ENCODE measurements at regions not wholly inside any gene's neighbourhood (a gene's known extent, or its start where the extent isn't known, plus 50 kb on each side); places are given as distances from the start of the nearest gene placed in this dataset.
"Not testable (repeated sequence)": the region's sequence is repeated elsewhere in the genome, so short reads cannot be mapped to it uniquely, and the experiment has no call there.

- Histone ChIP-seq H3K4me3 (no peak overlapping the region), H3K27me3 (ENCODE audit: low read depth) (no peaks in the 10 kb centered on the region), H3K27ac (replicated peaks) (no peak overlapping the region), H3K36me3 (no peaks in the 10 kb centered on the region), H3K9me3 (replicated peaks) (no peaks in the 10 kb centered on the region), H3K4me1 (peaks cover 7% of the 10 kb centered on the region)
- intact Hi-C loops (cut with micrococcal nuclease), result no loop called here
- TF ChIP-seq, protein P1, sequence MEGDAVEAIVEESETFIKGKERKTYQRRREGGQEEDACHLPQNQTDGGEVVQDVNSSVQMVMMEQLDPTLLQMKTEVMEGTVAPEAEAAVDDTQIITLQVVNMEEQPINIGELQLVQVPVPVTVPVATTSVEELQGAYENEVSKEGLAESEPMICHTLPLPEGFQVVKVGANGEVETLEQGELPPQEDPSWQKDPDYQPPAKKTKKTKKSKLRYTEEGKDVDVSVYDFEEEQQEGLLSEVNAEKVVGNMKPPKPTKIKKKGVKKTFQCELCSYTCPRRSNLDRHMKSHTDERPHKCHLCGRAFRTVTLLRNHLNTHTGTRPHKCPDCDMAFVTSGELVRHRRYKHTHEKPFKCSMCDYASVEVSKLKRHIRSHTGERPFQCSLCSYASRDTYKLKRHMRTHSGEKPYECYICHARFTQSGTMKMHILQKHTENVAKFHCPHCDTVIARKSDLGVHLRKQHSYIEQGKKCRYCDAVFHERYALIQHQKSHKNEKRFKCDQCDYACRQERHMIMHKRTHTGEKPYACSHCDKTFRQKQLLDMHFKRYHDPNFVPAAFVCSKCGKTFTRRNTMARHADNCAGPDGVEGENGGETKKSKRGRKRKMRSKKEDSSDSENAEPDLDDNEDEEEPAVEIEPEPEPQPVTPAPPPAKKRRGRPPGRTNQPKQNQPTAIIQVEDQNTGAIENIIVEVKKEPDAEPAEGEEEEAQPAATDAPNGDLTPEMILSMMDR (IDR thresholded peaks at IDR 0.05; ENCODE audit: borderline replicate concordance), result no peak
- DNase-seq, result no peak
Measured at GRCh38 chrX:40240844-40241243, 143.1 kb upstream of the BCOR start.

GRCh38 chrX:40237731-40238178 is 140.0 kb upstream of the BCOR start:
- TF ChIP-seq, protein P1 (IDR thresholded peaks at IDR 0.05; ENCODE audit: borderline replicate concordance), result no peak
- intact Hi-C loops (cut with micrococcal nuclease), result no loop called here
- no peak for DNase-seq
- Histone ChIP-seq H3K27me3 (ENCODE audit: low read depth) (no peaks in the 10 kb centered on the region), H3K36me3 (no peaks in the 10 kb centered on the region), H3K4me1 (no peaks in the 10 kb centered on the region), H3K4me3 (no peak overlapping the region), H3K27ac (replicated peaks) (no peak overlapping the region), H3K9me3 (replicated peaks) (no peaks in the 10 kb centered on the region)

DNA sequence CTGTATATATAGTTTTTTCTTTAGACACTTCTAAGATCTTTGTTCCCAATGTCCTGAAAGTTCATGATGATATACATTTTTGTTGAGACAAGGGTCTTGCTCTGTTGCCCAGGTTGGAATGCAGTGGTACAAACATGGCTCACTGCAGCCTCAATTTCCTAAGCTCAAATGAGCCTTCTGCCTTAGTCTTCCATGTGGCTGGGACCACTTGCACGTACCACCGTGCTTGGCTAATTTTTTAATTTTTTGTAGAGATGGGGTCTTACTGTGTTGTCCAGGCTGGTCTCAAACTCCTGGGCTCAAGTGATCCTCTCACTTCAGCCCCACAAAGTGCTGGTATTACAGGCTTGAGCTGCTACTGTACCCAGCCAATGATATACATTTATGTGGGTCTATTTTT is 132.9 kb upstream of the BCOR start:
- no peaks in the 10 kb centered on the region for H3K4me1 ChIP-seq
- H3K4me3 ChIP-seq, result no peak overlapping the region
- H3K36me3 ChIP-seq, result no peaks in the 10 kb centered on the region
- H3K27me3 ChIP-seq (ENCODE audit: low read depth), result no peaks in the 10 kb centered on the region
- DNase-seq, result no peak
- intact Hi-C loops (cut with micrococcal nuclease), result no loop called here
- no peak overlapping the region for H3K27ac ChIP-seq (replicated peaks)
- no peaks in the 10 kb centered on the region for H3K9me3 ChIP-seq (replicated peaks)
- TF ChIP-seq, protein P1 (IDR thresholded peaks at IDR 0.05; ENCODE audit: borderline replicate concordance), result no peak

DNA sequence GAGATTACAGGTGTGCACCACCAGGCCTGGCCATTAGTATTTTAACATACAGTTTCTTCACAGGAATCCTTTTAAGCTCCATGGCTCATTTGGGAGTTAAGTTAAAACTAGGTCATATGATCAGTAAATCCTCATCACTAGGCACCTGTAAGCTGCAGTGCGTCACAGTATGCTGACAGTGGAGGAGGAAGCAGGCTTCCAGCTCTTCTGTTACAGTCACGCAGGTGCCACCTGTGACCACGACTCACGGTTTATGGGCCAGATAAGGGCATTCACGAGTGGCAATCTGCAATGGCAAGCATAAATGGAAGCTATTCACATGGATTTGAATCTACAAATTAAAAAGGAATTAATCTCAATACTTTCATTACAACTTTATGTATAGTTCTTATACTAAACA is 129.4 kb upstream of the BCOR start:
- H3K36me3 ChIP-seq, result no peaks in the 10 kb centered on the region
- peaks cover 4% of the 10 kb centered on the region for H3K9me3 ChIP-seq (replicated peaks)
- H3K4me1 ChIP-seq, result no peaks in the 10 kb centered on the region
- no peak overlapping the region for H3K4me3 ChIP-seq
- intact Hi-C loops (cut with micrococcal nuclease), result no loop called here
- H3K27me3 ChIP-seq (ENCODE audit: low read depth), result no peaks in the 10 kb centered on the region
- no peak overlapping the region for H3K27ac ChIP-seq (replicated peaks)
- TF ChIP-seq, protein P1 (IDR thresholded peaks at IDR 0.05; ENCODE audit: borderline replicate concordance), result no peak
- no peak for DNase-seq

GRCh38 chrX:40224658-40225057 is 126.9 kb upstream of the BCOR start:
- TF ChIP-seq, protein P1 (IDR thresholded peaks at IDR 0.05; ENCODE audit: borderline replicate concordance), result no peak
- Histone ChIP-seq H3K4me1 (no peaks in the 10 kb centered on the region), H3K4me3 (no peak overlapping the region), H3K36me3 (no peaks in the 10 kb centered on the region), H3K27ac (replicated peaks) (no peak overlapping the region), H3K27me3 (ENCODE audit: low read depth) (no peaks in the 10 kb centered on the region), H3K9me3 (replicated peaks) (peaks cover 8% of the 10 kb centered on the region)
- no peak for DNase-seq
- intact Hi-C loops (cut with micrococcal nuclease), result no loop called here

- H3K9me3 ChIP-seq (replicated peaks); H3K36me3 ChIP-seq; H3K27me3 ChIP-seq (ENCODE audit: low read depth); DNase-seq; intact Hi-C loops (cut with micrococcal nuclease); H3K4me1 ChIP-seq; H3K4me3 ChIP-seq; H3K27ac ChIP-seq (replicated peaks): not testable (repeated sequence)
Measured at GRCh38 chrX:40222612-40223011, 124.9 kb upstream of the BCOR start.

Data from left ventricle myocardium inferior (tissue), 1 donor.